RKO (cell line): ENCODE measurements at regions not wholly inside any gene's neighbourhood (a gene's known extent, or its start where the extent isn't known, plus 50 kb on each side); places are given as distances from the start of the nearest gene placed in this dataset.
A peak's percentile ranks its signal among the peaks of the same experiment; 100 is the strongest.
"Not testable (repeated sequence)": the region's sequence is repeated elsewhere in the genome, so short reads cannot be mapped to it uniquely, and the experiment has no call there.

Experiments used
- DNase-seq: peaks from one replicate; pipeline ENCODE4 v3.0.0-alpha.2; 2016; ENCODE audit warnings: low spot score

DNA sequence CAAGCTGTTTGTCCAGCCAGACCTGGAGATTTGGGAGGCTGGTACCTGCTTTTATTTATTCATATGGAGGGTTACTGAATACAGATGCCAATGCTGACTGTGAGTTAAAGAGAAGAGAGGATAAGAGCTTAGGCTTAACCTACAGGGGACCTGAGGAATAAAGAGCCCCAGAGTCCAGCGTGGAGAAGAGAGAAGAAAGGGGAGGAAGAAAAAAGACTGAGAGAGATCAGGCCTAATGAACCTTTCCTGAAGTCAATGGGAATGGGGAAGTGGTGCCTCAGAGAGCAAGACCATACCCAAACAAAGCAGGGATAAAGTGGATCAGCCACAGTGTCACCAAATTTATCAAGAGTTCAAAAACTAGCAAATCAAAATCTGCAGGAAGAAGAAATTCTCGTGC is 348.6 kb upstream of the KCNH7 start:
- no peak for DNase-seq

DNA sequence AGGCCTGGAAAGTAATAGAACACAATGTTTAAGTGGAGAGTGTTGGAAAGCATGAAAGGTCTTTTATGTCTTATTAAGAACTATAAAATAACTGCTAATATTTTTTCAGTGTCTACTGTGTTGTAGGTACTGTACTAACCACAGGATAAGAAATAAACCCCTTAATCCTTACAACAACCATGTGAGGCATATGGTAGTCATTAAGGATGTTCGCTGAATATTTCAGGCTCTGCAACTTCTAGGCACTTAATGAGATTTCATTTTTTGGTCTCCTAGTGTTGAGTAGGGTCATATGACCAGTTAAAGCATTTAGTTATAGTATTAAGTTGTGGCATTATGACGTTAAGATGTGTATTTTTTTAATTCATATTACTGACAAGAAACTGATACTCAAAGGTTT is 346.6 kb upstream of the KCNH7 start:
- DNase-seq = no peak

DNA sequence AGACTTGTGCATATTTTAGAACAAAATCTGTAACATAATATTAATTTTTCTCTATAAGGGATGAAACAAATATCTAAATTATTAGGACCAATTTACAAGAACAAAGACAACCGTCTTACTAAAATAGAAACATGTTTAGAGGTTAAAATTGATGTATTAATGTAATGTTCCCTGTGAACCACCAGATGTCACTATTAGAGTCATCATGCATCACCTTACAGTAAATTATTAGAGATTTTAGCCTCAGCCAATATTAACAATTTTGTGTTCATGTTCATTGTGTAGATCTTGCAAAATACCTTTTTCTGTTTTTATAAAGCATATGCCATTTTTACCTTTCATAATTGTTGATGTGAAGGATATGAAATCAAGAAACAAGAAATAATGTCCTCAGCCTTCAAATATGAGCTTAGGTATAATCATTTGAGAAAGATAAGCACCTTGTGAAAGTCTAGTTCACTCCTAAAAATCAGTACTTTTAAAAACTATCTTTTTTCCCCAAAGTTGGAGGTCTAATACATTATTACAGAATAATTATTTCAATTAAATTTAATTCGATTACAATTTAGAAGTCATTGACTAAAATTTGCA is 344.3 kb upstream of the KCNH7 start:
- DNase-seq = peak; percentile 58

DNA sequence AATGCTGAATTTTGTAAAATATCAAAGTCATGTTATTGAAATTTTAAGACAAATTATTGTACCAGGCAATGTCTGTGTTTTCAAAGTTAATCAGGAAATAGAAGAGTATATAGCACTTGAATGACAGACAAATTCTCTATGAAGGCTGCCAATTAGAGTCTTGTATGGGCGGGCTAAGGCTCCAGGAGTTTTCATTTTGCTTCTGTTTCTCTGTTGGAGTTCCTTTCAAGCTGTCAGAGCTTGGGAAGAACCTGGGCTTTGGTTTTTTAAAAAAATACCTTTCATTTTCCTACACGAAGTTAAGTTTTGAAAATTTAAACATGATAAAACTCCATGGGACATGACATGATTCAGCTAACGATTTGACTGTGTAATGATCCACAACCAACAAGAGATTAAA is 339.0 kb upstream of the KCNH7 start:
- no peak for DNase-seq

- DNase-seq = no peak
Measured at GRCh38 chr2:163175294-163175693, 336.7 kb upstream of the KCNH7 start.

GRCh38 chr2:163173591-163173990 is 335.0 kb upstream of the KCNH7 start:
- DNase-seq = no peak

DNA sequence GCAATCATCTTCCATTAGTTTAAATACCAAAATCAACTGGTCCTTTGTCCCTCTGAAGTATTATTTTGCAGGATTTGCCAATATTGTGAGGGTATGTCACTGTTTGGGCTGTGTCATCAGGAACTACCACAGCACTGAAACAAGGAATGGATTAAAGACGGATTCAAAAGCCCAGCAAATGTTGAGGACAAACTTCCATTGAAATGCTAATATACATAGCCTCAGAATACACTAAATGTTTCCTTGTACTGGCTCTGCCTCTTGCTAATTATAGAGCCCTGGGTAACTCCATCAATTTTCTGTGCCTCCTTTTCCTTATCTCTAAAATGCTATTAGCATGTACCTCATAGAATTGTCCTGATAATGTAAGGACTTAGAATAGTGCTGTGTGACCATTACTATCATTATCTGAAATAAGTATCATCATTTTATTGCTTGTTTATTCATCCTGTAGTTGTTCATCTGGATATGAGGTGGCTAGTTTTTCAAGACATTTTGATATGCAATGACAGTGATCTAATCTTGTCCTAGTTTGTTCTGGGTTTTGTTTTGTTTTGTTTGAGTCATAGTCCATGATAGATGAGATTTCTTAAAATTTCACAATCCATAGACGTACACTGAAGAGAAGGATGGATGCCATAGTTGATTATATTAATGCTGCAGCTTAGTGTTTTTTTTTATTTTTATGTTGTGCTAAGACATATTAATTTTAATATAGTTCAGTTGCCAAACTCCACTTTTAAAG is 333.4 kb upstream of the KCNH7 start:
- DNase-seq = no peak

- peak; percentile 45 for DNase-seq
Measured at GRCh38 chr2:163157891-163158496, 319.4 kb upstream of the KCNH7 start.

DNA sequence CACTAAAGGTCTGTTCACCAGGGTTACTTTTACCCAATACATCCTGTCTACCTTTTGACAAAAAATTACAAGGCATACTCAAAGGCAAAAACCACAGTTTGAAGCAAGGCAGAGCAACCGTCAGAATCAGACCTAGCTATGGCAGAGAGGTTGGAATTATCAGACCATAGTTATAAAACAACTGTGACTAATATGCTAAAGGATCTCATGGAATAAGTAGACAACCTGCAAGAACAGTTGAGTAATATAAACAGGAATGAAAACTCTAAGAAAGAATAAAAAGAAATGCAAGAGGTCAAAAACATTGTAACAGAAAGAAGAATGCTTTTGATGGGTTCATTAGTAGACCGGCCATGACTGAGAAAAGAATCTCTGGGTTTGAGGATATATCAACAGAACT is 318.8 kb upstream of the KCNH7 start:
- no peak for DNase-seq

- DNase-seq = no peak
Measured at GRCh38 chr2:163155925-163156324, 317.4 kb upstream of the KCNH7 start.

GRCh38 chr2:163155279-163155883 is 316.8 kb upstream of the KCNH7 start:
- peak; percentile 57 for DNase-seq

- DNase-seq = no peak
Measured at GRCh38 chr2:163142618-163143017, 304.1 kb upstream of the KCNH7 start.

DNA sequence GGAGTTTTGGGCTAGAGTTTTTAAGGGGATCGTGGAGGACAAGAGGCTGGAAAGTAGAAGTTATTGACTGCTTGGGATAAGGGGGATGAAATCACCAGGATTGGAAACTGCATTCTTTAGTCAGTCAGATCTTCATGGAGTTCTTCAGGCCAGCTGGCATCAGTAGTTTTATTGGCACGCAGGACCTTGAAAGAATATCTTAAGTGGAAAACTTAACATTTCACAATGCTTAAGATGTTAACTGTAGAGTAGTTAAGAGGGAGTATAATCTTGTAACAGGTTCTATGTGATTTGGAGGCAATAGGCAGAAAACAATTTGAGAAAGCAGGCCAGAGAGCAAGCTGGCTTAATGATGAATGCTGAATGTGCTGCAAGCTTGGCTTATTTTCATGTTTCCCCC is 300.4 kb upstream of the KCNH7 start:
- no peak for DNase-seq

GRCh38 chr2:163135256-163135655 is 296.7 kb upstream of the KCNH7 start:
- no peak for DNase-seq

DNA sequence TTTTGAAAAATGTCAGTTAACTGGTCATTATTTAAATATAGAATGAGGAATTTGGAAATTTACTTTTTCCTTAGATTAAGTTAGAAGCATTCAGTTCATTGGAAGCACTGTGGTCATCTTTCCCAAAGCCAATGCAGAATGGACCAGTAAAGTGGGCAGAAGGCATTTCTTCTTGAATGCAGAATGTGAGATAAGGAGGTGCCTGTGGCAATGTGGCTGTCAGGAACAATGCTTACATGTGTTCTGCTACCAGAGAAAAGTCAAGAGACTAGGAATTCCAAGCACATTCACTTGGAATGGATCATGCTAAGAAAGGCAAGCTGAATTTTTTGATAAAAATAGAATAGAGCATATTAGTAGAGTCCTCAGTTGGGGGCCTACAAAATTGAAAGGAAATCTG is 295.0 kb upstream of the KCNH7 start:
- DNase-seq = no peak

DNA sequence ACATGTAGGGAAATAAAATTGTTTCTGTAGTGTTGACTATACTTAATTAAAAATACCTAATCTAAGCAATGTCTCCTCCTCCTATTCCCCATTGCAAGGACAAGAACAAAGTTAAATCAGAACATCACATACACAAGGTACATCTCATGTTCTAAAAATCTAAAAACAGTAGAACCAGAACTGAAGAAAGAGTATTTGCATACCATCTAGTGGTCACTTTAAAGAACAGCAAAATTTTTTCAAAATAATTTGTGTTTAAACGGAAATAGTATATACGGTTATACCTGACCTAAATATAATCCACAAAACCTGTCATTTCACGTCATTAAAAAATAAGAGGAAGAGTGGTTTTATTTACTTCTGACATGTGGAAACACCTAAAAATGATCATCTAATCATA is 294.3 kb upstream of the KCNH7 start:
- DNase-seq = peak; percentile 58

DNA sequence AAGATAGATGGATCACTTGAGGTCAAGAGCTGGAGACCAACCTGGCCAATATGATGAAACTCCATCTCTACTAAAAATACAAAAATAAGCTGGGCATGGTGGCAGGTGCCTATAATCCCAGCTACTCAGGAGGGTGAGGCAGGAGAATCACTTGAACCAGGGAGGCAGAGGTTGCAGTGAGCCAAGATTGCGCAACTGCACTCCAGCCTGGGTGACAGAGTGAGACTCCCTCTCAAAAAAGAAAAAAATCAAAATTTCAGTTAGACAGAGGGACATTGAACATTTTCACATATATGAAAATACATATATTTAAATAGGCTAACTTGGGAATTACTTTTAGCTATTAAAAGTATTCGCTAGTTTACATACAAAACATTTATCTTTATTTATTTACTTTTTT is 293.6 kb upstream of the KCNH7 start:
- DNase-seq = not testable (repeated sequence)

DNA sequence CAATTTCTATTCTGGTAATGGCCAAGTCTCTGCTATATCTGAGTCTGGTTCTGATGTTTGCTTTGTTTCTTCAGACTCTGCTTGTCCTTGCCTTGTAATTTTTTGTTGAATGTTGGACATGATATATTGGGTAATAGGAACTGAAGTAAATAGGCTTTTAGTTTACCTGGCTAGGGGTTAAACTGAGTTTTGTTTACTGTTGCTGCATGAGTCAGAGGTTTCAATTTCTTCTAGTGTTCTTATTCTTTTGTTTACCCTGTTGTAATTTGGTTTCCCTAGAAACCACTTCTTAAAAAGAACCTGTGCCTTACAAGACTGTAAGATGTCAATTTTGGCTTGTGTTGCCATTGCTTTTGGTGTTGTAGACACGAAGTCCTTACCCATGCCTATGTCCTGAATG is 285.0 kb upstream of the KCNH7 start:
- DNase-seq = no peak

GRCh38 chr2:163122257-163122656 is 283.7 kb upstream of the KCNH7 start:
- no peak for DNase-seq

GRCh38 chr2:163121483-163121882 is 282.9 kb upstream of the KCNH7 start:
- DNase-seq = no peak

GRCh38 chr2:163119966-163120365 is 281.4 kb upstream of the KCNH7 start:
- no peak for DNase-seq

DNA sequence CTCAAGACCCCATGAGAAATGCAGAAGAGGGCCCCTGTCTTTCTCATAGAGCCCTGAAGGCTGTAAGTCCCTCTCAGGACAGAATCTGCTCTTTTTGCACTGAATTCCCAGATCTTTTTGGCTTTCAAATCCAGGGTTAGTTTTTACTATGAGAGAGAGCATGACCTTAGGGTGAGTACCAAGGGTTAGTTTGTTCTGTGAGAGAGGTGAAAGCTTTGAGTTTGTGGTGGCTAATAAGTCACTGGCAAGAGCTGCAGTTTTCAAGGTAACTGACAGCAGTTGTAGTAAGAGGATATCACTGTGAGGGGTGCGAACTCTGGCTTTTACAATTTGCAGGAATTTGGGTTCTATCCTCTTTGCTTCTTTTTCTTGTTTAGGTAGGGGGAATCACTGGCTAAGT is 248.4 kb upstream of the KCNH7 start:
- DNase-seq = no peak

DNA sequence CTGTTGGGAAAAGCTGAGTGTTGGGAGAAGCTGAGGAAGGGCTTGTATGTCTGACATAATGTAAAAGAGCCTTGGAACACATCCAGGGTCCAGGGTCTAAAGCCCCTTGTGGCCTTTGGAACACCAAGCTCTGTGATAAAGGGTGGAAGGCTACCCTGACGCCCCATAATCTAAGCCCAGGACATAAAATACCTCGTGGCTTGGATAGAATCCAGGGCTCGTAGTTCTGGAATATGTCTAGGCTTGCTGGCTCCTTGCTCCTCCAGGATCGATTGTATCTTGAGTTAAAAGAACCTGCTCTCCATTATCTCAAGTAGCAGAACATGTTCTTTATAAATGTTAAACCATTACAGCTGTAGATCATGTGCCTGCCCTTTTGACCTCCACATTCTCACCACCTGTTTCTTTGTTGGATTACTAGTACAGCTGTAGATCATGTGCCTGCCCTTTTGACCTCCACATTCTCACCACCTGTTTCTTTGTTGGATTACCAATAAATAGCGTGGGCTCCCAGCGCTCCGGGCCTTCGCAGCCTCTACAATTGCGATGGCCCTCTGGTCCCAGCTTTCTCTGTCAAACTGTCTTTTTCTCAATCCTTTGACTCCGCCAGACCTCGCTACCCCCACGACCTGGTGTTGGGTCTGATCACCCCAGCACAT is 246.9 kb upstream of the KCNH7 start:
- DNase-seq = not testable (repeated sequence)
